ENCODE measurements at regions not wholly inside any gene's neighbourhood (a gene's known extent, or its start where the extent isn't known, plus 50 kb on each side); places are given as distances from the start of the nearest gene placed in this dataset.

GRCh38 chr4:148514581-148514980 is 72.4 kb upstream of the NR3C2 start:
- no peaks in the 10 kb centered on the region for H3K9me3 ChIP-seq (ENCODE audit: control insufficient read depth, low read depth, low read length)
- H4K20me1 ChIP-seq (ENCODE audit: control insufficient read depth, extremely low read depth, insufficient read depth, low read length) = no peaks in the 10 kb centered on the region
- no peak overlapping the region for H2AFZ ChIP-seq (ENCODE audit: control insufficient read depth, low read length)
- dilution Hi-C loops (cut with MboI; ENCODE audit: extremely low pct_ligation_motif_present, low sequenced_read_pairs) = no loop called here
- no peaks in the 10 kb centered on the region for H3K36me3 ChIP-seq (ENCODE audit: control insufficient read depth in 2 of 2, extremely low read depth in 1 of 2, insufficient read depth in 2 of 2, low read length in 2 of 2)
- FAIRE-seq = peak; percentile 75
- H3K4me3 ChIP-seq (ENCODE audit: control insufficient read depth in 2 of 3, extremely low read depth in 1 of 3, insufficient read depth in 2 of 3, low read depth in 1 of 3, low read length in 3 of 3) = no peak overlapping the region
- no peak for TF ChIP-seq CTCF (optimal IDR thresholded peaks at IDR 0.05 in 1 of 3, IDR thresholded peaks at IDR 0.05 in 1 of 3, conservative IDR thresholded peaks at IDR 0.05 in 1 of 3; ENCODE audit: extremely low read depth in 1 of 3, insufficient read depth in 2 of 3, low read length in 3 of 3)
- no peak for TF ChIP-seq EZH2 (IDR thresholded peaks at IDR 0.05; ENCODE audit: low read length)
- no peak overlapping the region for H3K9ac ChIP-seq (ENCODE audit: control insufficient read depth, extremely low read depth, insufficient read depth, low read length)
- no peak for DNase-seq (ENCODE audit: low read depth, low spot score)
- peaks cover 28% of the 10 kb centered on the region for H3K4me1 ChIP-seq (ENCODE audit: control insufficient read depth, extremely low read depth, insufficient read depth, low read length)
- H3K79me2 ChIP-seq (ENCODE audit: control insufficient read depth, insufficient read depth, low read length) = no peaks in the 10 kb centered on the region
- H3K27ac ChIP-seq (ENCODE audit: control insufficient read depth, insufficient read depth, low read length) = no peak overlapping the region
- no peak overlapping the region for H3K4me2 ChIP-seq (ENCODE audit: control insufficient read depth, extremely low read depth, insufficient read depth, low read depth, low read length)
- H3K27me3 ChIP-seq (ENCODE audit: control insufficient read depth, extremely low read depth, insufficient read depth, low read length) = no peaks in the 10 kb centered on the region
- H3K9me1 ChIP-seq (ENCODE audit: control insufficient read depth, extremely low read depth, insufficient read depth, low read length) = no peaks in the 10 kb centered on the region

- TF ChIP-seq EZH2 (IDR thresholded peaks at IDR 0.05; ENCODE audit: low read length) (no peak), CTCF (optimal IDR thresholded peaks at IDR 0.05 in 1 of 3, IDR thresholded peaks at IDR 0.05 in 1 of 3, conservative IDR thresholded peaks at IDR 0.05 in 1 of 3; ENCODE audit: extremely low read depth in 1 of 3, insufficient read depth in 2 of 3, low read length in 3 of 3) (no peak)
- DNase-seq (ENCODE audit: low read depth, low spot score) = no peak
- Histone ChIP-seq H3K36me3 (ENCODE audit: control insufficient read depth in 2 of 2, extremely low read depth in 1 of 2, insufficient read depth in 2 of 2, low read length in 2 of 2) (no peaks in the 10 kb centered on the region), H3K4me3 (ENCODE audit: control insufficient read depth in 2 of 3, extremely low read depth in 1 of 3, insufficient read depth in 2 of 3, low read depth in 1 of 3, low read length in 3 of 3) (no peak overlapping the region), H3K4me1 (ENCODE audit: control insufficient read depth, extremely low read depth, insufficient read depth, low read length) (peaks cover 28% of the 10 kb centered on the region), H4K20me1 (ENCODE audit: control insufficient read depth, extremely low read depth, insufficient read depth, low read length) (no peaks in the 10 kb centered on the region), H3K4me2 (ENCODE audit: control insufficient read depth, extremely low read depth, insufficient read depth, low read depth, low read length) (peak overlapping the region; percentile 64), H3K9ac (ENCODE audit: control insufficient read depth, extremely low read depth, insufficient read depth, low read length) (no peak overlapping the region), H3K9me1 (ENCODE audit: control insufficient read depth, extremely low read depth, insufficient read depth, low read length) (no peaks in the 10 kb centered on the region), H3K9me3 (ENCODE audit: control insufficient read depth, low read depth, low read length) (no peaks in the 10 kb centered on the region), H2AFZ (ENCODE audit: control insufficient read depth, low read length) (no peak overlapping the region), H3K27me3 (ENCODE audit: control insufficient read depth, extremely low read depth, insufficient read depth, low read length) (no peaks in the 10 kb centered on the region), H3K27ac (ENCODE audit: control insufficient read depth, insufficient read depth, low read length) (no peak overlapping the region), H3K79me2 (ENCODE audit: control insufficient read depth, insufficient read depth, low read length) (no peaks in the 10 kb centered on the region)
- no peak for FAIRE-seq
- dilution Hi-C loops (cut with MboI; ENCODE audit: extremely low pct_ligation_motif_present, low sequenced_read_pairs) = no loop called here
Observed at GRCh38 chr4:148514041-148514440, 71.8 kb upstream of the NR3C2 start.
